GDM1 (cell line): ENCODE measurements at regions not wholly inside any gene's neighbourhood (a gene's known extent, or its start where the extent isn't known, plus 50 kb on each side); places are given as distances from the start of the nearest gene placed in this dataset.
"Not testable (repeated sequence)": the region's sequence is repeated elsewhere in the genome, so short reads cannot be mapped to it uniquely, and the experiment has no call there.

Experiments
- DNase-seq: peaks from one replicate; lab custom pipeline; 2025; lab: John Stamatoyannopoulos, UW

DNA sequence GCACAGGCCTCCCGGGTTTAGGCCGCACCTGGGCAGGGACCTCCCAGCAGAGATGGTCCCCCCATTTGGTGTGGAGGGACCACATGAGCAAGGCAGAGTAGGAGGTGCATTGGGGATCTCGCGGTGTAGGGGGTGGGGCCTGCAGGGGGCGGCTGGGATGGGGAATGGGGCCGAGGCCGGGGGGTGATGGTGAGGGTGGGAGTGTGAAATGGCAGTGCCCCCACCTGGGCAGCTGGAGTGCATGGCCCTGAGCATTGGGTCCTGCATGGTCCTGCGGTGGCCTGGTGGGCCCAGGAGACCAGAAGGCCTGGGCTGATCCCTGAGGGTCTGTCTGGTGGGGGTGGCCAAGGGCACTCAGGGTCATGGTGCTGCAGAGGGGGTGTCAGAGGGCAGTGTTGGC lies 111.8 kb downstream of the KIF26A start:
- no peak for DNase-seq

DNA sequence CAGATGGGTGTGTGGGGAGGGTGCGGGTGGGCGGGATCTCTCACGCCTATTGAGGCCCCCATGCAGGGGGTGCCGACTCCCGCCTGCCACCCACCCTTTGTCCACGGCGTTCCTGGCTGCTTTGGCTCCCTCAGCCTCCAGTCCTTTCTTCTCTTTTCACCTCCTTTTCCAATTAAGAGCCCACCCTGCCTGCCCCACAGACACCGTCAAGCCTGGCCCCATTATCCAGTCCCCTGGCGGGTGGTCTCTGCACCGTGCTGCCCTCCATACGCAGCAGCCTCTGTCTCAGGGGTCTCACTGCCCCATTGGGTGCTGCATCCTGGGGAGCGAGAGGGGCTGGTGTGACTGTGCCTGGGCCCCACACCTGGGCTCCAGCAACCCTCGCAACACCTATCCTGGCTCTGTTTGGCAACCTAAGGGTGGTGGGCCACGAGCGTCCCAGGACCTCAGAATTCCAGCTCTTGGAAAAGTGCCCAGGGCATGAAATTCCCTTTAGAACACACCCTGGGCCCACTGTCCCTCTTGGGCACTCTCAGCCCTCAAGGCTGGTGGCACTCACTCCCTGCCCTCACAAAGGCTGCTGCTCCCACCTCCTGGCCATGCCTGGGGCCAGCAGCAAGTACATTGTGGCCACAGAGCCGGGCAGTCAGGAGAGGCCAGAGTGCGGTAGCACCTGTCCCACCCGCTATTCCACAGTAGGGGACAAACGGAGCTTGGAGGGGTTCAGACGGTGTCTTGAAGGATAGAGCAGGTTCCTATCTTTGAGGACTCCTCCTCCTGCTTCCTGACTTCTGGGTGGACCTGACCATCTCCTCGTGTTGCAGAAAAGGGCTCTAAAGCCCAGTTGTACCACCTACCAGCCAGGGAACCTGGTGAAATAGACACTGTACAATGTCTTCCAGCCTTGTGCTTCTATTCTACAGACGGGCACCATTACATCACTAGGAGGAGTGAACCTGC lies 114.1 kb downstream of the KIF26A start:
- DNase-seq, result no peak

DNA sequence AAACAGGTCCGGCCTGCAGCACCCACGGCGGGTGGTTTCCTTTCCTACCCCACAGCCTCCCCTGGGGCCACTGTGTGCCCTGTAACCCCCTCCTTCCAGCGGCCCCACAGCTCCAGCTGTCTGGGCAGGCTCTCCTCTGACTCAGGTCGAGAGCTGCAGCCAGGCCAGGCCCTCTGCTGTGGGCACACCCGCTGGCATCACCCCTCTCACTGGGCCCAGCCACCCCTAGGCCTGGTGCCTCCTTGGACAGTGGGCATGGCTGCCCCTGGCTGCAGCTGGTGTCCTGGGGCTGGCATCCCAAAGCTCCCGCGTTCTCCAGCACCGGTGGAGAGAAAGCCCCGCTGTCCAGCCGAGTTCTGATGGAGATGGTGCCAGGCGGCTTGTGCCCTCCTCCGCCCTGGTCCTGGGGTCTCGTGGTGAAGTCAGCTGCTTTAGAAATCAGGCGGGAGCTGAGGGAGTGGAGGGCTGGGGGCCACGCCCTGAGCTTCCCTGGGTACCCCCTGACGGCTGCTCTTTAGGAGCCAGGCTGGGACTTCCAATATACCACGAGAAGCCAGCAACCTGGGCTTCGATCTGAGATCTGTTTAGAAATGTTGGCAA lies 114.9 kb downstream of the KIF26A start:
- no peak for DNase-seq

DNA sequence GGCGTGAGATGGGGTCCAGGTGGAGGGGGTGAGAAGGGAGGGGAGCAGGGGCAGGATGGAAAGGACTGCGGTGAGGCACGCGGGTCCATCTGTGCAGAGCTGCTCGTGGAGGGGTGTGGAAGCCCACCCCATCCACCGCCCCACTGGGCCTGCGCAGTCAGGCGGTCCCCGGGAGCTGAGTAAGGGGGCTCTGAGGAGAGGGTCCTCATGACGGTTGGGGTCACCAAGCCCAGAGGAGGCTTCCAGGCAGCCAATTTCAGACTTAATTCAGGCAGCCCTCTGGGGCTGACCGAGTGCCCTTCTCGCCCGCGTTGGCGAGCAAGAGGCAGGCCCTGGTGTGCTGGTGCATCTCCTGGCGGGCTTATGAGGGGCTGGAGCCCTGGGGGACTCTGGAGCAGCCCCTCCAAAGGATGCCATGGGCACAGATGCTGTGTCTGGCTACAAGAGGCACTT lies 115.5 kb downstream of the KIF26A start:
- DNase-seq, result no peak

DNA sequence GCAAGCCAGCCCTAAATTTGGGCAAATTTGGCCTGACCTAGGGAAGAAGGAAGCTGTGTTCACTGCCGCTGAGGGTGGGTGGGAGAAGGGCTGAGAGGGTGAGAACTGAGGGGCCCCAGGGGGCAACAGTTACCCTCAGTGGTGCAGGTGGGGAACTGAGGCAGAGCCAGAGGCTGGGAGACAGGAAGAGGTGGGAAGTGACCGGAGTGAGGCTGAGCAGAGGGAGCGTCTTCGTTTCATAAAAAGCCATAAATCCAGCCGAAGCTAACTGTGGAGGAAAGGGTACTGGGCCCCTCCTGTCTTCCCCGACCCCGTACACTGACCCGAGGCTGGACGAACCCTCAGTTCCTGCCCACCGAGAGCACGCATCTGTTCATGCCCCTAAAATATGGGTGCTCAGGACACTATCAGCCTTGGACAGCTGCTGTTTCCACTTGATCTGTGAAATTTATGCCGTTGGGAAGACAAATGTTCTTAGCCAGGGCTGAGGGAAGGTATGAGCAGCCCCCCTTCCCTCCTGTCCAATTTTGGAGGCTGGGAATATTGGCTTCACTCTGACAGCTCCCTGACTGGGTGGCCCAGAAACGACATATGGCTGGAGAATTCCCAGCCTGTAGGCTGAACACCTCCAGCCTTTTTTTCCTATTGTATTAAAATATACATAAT lies 116.5 kb downstream of the KIF26A start:
- no peak for DNase-seq

DNA sequence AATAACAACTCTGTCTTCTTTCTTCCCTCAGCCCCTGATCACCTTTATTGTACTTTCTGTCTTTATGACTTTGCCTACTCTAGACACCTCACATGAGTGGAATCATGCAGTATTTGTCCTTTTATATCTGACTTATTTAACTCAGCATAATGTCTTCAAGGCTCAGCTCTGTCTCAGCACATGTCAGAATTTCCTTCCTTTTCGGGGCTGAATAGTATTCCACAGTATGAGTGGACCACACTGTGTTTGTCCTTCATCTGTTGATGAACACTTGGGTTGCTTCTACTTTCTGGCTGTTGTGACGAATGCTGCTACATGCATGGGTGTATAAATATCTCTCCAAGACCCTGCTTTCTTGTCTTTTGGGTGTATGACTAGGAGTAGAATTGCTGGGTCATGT lies 117.6 kb downstream of the KIF26A start:
- no peak for DNase-seq

DNA sequence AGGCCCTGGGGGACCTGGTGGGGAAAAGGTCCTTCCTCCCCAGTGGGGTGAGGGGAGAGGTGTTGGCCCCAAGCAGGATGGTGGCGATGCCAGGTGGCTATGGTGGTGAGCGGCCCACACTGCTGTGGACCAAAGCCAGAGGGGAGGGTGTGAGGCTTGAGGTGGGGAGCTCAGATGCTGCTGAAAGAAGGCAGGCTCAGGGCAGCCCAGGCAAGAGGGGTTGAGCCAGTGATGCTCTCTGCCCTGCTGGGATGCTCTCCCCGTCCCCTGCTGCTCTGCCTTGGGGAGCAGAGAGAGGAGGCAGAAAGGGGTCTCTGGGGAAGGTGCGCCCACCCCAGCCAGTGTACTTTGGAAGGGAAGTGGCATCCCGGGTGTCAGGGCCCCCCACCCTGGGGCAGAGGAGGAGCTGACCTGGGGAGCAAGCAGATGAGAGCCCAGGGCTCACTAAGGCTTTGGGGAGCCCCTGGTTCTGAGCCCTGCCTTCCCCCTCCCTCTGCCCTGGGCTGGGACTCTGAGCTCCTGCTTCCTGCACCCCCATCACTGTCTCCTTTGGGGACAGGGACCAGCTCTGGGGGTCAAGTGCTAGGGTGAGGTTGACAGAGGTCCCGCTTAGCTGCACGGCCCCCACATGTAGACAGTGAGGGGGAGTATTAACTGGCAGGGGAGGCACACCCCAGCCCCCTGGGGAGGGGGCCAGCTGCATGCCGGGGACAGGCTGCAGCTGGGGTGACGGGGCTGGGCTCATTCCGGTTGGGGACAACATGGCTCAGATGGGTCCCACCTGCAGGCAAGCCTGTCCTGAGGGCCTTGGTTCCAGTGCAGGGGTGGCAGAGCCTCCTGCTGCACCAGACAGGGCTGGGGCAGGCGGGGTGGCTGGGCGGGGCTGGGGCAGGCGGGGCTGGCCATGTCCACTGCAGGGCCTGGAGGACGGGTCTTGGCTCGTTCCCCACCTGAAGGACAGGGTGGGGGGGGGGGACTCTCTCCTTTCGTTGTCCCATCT lies 124.4 kb downstream of the KIF26A start:
- DNase-seq, result no peak

DNA sequence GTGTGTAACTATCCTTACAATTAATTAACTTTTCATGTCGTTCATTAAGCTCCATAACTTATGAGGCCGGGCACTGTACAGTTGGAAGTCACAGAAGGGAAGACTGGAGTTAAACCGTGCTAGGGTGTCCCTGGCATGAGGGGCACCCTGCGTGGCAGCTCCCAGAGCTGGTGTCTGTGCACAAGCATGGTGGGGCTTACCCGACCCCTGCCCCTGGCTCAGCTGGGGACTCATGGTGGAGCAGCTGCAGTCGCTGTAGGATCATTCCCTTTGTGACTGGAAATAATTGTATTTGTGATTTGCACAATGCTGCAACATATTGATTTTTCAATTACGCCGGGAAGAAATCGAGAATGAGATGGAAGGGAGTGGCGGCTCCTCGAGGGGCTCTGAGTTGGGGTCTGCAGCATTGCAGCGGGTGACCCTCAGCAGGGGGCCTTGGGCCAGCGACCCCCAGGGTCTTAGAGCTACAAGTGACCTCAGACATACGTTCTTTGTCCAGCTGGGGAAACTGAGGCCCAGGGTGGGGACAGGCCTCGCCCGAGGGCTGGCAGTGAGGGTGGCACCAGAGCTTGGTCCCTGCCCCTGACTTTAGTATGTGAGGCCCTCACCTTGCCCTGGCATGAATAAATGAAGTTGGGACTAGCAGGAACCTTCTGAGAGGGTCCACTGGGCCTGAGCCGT lies 125.4 kb downstream of the KIF26A start:
- no peak for DNase-seq

DNA sequence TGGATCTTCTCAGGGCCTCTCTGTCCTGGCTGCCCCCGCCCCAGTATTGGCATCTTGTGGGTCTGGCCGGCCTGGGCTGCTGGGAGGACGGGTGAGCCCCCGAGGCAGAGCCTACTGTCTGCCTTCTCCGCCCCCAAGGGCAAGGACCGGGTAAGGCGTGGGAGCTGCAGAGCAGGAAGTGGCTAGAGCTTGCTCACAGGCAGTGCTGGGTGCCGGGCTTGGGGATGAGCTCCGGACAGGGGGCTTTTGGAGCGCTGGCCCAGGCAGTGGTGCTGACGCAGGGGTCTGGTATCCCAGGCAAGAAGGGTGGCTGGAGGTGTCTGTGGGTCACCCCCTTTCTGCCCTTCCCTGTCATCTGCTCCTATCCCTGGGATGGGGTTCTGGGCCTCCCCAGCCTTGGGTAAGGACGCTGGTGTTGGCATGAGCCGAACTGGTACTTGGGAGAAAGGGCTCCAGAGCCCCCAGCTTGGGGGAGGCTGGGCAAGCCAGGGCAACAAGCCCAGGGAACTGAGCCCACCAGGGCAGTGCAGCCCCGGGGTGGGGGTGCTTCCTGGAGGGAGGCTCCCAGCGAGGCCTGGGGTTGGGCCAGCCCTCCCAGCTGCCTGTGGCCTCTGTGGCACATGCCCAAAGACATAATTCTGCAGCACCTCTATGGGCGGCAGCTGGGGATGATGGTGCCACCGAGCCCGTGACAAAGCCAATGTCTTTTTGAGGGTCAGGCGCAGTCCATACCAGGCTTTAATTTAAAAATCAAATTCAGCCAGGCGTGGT lies 126.3 kb downstream of the KIF26A start:
- DNase-seq, result no peak

DNA sequence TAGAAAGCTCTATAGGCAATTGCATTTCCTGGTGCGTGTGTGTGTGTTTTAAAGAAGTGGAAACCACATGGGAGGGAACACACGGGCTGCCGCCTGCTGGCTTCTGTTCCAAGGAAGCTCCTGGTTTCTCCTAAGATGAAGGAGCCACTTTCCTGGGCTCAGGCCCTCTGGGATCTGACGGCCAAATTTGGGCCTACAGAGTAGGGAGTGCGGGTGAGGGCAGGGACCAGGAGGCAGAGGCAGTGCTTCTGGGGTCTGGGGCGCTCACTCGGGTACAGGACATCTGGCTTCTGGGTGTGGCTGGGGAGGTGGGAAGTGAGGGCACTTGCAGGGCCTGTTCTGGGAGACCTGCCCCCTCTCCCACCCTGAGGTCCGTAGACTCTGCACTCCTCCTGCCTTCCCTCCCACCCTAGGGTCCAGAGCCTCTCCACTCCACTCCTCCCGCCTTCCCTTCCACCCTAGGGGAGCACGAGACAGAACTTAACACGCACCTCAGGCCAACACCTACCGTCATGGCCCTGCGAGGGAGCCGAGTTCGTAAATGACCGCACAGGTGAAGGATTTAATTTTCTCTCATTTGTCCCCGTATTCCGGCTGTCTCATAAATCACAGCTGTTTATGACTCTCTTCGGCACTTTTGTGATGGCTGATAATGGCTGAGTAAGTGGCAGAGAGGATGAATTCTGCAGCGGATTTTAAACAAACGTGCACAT lies 127.7 kb downstream of the KIF26A start:
- no peak for DNase-seq

DNA sequence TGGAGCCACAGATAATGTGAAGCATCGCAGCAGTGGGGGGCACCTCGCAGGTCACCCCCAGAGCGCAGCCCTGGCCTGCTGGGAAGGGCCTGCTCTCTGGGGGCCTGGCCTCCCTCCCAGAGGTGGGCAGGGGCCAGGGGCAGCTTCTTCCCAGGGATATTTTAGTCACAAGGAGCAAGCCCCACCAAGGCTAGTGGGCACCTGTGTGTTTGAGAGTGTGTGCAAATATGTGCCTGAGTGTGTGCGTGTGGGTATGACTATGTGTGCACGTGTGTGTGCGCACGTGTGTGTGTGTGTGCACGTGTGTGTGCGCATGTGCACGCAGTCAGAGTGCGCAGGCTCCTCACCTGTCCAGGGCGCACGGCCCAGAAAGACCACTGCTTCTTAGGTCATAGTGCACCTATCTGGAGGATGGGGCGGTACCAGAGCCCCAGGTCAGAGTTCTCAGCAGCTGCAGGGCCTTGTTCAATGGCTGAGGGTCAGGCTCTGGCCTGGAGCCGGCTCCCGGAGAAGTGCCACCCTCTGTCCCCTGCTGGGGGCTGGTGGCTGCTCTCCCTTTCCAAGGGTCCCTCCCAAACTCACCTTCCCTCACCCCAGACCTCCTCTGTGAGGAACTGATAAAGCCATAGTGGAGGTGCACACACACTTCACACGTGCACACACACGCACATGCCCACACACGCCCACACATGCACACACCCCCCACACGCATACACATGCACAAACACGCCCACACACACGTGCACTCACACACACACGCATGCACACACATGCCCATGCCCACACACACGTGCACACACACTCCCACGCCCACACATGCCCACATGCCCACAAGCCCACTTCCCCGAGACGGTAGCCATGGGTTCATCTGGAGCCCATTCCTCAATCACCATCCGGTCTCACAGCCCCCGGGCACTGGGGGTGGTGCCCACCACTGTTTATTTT lies 128.5 kb downstream of the KIF26A start:
- DNase-seq, result no peak

DNA sequence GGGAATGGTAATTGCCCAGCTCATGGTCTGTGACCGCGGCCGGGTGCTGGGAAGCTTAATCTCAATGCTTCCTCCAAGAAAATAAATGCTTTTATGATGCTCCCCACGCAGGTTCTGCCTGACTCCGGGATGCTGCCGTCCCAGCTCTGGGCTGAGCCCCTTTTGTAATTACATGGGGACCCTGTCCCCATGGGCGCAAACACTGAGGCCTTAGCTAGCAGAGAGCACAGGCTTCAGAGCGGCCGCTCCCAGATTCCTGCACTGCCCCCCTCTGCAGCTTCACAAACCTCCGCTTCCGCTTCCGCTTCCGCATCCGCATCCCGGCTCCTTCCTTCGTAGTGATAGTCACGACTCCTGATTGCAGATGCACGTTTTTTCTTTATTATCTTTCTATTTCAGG lies 129.5 kb downstream of the KIF26A start:
- no peak for DNase-seq

DNA sequence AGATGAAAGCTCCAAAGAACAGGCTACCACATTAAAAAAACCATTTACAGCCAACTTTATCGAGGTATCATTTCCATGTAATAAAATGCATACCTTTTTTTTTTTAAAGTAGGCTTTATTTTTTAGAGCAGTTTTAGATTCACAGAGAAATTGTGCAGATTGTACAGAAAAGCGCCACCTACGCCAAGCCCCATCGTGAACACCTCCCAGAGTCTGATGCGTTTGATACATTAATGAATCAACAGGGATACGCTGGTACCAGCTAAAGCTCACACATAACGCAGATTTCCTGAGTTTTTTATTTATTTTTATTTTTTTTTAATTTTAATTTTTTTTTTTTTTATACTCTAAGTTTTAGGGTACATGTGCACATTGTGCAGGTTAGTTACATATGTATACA lies 129.9 kb downstream of the KIF26A start:
- no peak for DNase-seq

DNA sequence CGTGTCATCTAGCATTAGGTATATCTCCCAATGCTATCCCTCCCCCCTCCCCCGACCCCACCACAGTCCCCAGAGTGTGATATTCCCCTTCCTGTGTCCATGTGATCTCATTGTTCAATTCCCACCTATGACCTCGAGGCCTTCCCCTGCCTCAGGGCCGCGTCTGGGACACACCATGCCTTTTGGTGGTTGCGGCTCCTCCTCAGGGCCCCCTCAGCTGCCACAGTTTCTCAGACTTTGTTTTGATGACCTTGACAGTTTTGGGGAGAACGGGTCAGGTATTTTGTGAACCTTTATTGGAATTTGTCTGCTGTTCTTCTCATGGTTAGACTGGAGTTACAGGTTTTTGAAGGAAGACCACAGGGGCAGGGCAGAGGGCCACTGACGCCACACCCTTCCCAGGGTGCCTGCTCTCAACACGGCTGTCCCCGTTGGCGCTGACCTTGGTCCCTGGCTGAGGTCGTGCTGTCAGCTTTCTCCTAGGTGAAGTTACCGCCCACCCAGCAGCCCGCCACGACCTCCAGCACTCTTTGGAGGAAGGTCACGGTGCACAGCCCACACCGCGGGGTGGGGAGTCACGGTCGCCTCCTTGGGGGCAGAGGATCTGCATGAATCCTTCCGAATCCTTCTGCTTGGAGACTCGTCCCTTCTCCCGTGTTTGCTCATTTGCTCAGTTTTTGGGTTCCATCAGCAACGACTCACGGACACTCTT lies 130.5 kb downstream of the KIF26A start:
- DNase-seq, result no peak

DNA sequence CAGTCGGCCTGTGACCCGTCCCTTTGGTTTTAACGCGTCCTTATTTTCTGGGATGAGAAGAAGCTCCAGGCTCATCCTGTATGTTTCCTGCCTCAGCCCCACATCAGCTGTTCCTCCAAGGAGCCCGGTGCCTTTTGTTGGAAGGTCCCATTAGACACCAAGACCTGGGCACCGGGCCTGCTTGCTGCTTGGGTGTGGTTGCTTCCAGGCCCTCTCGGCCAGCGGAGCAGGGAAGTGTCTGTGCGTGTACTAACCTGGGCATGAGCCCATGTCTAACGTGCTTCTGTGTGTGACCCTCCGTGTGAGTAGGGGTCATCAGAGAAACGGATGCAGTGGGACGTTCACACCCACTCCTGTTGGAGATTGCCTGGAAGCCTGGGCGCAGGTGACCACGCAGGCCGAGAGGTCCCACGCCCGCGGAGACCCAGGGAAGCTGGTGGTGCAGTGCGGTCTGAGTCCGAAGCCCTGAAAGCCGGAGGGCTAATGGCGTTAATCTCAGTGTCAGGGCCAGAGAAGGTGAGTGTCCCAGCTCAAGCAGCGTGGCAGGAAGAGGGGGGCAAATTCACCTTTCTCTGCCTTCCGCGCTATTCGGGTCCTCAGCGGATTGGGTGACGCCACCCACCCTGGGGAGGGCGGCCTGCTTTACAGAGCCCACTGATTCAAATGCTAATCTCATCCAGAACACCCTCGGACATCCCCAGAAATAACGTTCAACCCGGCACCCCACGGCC lies 131.3 kb downstream of the KIF26A start:
- not testable (repeated sequence) for DNase-seq

DNA sequence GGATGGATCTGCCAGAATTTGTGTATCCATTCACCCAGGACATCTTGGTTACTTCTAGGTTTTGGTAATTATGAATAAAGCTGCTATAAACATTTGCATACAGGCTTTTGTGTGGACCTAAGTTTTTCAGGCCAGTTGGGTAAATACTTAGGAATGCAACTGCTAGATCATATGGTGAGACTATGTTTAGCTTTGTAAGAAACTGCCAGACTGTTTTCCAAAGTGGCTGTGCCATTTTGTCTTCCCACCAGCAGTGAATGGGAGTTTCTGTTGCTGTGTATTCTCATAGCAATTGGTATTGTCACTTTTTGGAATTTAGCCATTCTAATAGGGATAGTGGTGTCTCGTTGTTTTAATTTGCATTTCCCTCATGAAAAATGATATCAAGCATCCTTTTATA lies 133.0 kb downstream of the KIF26A start:
- no peak for DNase-seq

DNA sequence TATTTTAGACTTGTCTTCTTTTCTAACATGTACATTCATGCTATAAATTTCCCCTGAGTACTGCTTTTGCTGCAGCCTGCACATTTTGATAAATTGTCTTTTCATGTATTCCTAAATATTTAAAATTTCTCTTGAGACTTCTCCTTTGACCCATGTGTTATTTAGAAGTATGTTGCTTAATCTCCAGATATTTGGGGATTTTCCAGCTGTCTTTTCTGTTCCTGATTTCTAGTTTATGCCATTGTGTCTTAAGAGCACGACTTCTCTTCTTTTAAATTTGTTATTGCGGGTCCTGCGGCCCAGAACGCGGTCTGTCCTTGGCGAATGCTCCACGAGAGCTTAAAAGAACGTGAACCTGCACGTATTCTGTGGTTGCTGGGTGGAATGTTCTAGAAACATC lies 136.4 kb downstream of the KIF26A start:
- no peak for DNase-seq
